ENCODE measurements at regions not wholly inside any gene's neighbourhood (a gene's known extent, or its start where the extent isn't known, plus 50 kb on each side); places are given as distances from the start of the nearest gene placed in this dataset.
"Not testable (repeated sequence)": the region's sequence is repeated elsewhere in the genome, so short reads cannot be mapped to it uniquely, and the experiment has no call there.

DNA sequence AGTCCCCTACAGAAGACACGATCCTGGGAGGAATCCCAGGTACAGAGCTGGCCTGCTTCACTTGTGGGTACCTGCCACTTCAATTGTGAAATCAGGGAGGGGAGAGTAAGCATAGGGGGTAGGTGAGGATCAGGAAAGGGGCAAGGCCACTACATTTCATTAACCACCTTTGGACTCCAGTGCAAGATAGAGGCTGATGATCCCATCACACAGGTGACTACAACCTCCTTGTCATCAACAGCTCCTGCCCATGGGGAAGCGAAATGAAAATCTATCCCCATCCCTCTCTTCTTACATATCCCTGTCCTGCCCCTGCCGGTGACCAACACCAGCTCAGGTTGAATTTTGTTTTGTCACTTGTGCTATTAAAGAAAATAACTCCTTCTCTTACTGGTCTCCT, 64.7 kb upstream of the VPREB1 start:
- TF ChIP-seq, protein P1, sequence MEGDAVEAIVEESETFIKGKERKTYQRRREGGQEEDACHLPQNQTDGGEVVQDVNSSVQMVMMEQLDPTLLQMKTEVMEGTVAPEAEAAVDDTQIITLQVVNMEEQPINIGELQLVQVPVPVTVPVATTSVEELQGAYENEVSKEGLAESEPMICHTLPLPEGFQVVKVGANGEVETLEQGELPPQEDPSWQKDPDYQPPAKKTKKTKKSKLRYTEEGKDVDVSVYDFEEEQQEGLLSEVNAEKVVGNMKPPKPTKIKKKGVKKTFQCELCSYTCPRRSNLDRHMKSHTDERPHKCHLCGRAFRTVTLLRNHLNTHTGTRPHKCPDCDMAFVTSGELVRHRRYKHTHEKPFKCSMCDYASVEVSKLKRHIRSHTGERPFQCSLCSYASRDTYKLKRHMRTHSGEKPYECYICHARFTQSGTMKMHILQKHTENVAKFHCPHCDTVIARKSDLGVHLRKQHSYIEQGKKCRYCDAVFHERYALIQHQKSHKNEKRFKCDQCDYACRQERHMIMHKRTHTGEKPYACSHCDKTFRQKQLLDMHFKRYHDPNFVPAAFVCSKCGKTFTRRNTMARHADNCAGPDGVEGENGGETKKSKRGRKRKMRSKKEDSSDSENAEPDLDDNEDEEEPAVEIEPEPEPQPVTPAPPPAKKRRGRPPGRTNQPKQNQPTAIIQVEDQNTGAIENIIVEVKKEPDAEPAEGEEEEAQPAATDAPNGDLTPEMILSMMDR (IDR thresholded peaks at IDR 0.05): no peak
- intact Hi-C loops (cut with DNase I; ENCODE audit: low total_unique reads): no loop called here
- Histone ChIP-seq H3K27ac (no peak overlapping the region), H3K9me3 (no peaks in the 10 kb centered on the region), H3K27me3 (peaks cover 0 to 18% of the 10 kb centered on the region in 2 donors), H3K4me1 (no peaks in the 10 kb centered on the region), H3K4me3 (no peak overlapping the region), H3K36me3 (no peaks in the 10 kb centered on the region)
- no peak for DNase-seq

DNA sequence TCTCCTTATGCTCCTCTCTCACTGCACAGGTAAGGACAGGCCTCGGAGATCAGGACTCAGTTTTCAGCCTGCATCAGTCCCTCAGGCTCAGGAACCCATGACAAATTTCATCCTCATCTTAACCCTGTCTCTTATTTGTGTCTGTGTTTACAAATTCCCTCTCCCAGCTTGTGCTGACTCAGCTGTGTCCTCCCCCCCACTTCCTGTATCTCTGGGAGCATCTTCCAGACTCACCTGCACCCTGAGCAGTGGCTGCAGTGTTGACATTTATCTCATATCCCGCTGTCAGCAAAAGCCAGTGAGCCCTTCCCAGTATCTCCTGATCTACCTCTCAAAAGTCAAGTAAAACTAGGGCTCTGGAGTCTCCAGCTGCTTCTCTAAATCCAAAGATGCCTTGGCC, 65.6 kb upstream of the VPREB1 start:
- Histone ChIP-seq H3K4me3 (no peak overlapping the region), H3K4me1 (no peaks in the 10 kb centered on the region), H3K36me3 (no peaks in the 10 kb centered on the region), H3K27me3 (peaks cover 0 to 18% of the 10 kb centered on the region in 2 donors), H3K27ac (no peak overlapping the region), H3K9me3 (no peaks in the 10 kb centered on the region)
- DNase-seq: no peak
- TF ChIP-seq, protein P1 (IDR thresholded peaks at IDR 0.05): no peak
- intact Hi-C loops (cut with DNase I; ENCODE audit: low total_unique reads): no loop called here

DNA sequence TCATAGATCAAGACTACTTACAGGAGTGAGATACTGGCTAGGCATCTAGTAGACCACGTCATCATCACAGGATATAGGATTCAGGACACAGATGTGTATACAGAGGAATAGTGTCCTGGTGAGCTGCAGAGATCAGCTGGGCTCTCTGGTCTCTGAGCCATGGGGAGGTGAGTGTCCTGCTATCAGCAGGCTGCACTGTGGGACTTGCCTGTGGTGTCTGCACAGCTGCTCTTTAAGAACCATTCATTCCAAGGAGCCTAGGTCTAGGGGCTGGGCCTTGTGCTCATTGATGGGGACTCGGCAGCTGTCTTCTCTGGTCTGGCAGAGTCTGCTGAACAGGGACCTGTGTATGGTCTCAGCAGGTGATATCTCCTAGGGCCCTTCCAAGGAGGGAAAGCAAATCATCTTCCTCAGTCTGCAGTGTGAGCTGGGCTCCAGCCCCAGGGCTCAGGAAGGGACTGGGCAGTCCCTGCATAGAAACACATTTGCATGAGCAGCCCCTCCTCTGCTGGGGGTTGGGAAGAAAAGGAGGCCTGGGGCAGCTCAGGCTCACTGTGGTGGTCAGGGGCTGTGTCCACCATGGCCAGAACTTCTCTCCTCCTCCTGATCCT, 66.1 kb upstream of the VPREB1 start:
- TF ChIP-seq, protein P1 (IDR thresholded peaks at IDR 0.05): no peak
- peaks cover 0 to 18% of the 10 kb centered on the region in 2 donors for H3K27me3 ChIP-seq

DNA sequence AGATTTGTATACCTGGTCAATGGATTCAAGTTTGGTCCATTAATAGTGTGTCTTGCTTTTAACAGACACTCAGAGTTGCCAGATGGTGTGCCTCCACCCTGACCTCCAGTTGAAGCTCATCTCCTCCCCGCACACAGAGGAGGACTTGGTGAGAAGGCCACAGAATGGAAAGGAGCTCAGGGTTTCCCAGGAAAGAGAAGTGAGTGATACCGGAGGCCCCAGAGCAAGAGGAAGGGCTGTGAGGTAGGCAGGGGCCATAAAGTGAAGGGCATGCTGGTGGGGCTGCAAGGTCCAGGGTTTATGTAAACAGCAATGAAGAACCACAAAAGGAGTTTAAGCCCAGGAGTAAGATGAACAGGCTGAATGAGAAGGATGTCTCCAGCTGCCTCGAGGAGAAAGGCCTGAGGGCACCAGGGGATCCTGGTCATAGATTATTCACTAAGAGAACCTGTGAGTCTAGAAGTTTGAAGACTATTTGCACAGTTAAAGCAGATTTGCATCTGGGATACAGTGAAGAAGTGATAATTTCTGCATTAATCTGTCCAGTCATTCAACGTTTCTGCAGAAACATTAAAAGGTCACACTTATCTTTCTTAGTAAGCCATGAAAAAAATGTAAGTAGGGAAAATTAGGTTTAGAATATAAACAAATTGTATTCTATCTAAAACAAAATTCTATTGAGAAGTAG, 67.5 kb upstream of the VPREB1 start:
- TF ChIP-seq, protein P1 (IDR thresholded peaks at IDR 0.05): no peak
- DNase-seq: no peak
- Histone ChIP-seq H3K27ac (no peak overlapping the region), H3K36me3 (no peaks in the 10 kb centered on the region), H3K4me1 (no peaks in the 10 kb centered on the region), H3K4me3 (no peak overlapping the region), H3K9me3 (no peaks in the 10 kb centered on the region), H3K27me3 (peaks cover 0 to 13% of the 10 kb centered on the region in 2 donors)
- intact Hi-C loops (cut with DNase I; ENCODE audit: low total_unique reads): no loop called here

More for the DNA sequence above, 66.1 kb upstream of the VPREB1 start:
- intact Hi-C loops (cut with DNase I; ENCODE audit: low total_unique reads): no loop called here
- no peaks in the 10 kb centered on the region for H3K9me3 ChIP-seq
- H3K4me1 ChIP-seq: no peaks in the 10 kb centered on the region
- H3K4me3 ChIP-seq: no peak overlapping the region
- no peak overlapping the region for H3K27ac ChIP-seq
- H3K36me3 ChIP-seq: no peaks in the 10 kb centered on the region
- no peak for DNase-seq

DNA sequence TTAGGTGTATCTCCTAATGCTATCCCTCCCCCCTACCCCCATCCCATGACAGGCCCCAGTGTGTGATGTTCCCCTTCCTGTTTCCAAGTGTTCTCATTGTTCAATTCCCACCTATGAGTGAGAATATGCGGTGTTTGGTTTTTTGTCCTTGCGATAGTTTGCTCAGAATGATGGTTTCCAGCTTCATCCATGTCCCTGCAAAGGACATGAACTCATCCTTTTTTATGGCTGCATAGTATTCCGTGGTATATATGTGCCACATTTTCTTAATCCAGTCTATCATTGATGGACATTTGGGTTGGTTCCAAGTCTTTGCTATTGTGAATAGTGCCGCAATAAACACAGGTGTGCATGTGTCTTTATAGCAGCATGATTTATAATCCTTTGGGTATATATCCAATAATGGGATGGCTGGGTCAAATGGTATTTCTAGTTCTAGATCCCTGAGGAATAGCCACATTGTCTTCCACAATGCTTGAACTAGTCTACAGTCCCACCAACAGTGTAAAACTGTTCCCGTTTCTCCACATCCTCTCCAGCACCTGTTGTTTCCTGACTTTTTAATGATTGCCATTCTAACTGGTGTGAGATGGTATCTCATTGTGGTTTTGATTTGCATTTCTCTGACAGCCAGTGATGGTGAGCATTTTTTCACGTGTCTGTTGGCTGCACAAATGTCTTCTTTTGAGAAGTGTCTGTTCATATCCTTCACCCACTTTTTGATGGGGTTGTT, 71.5 kb upstream of the VPREB1 start:
- H3K9me3 ChIP-seq; H3K36me3 ChIP-seq; H3K27me3 ChIP-seq; intact Hi-C loops (cut with DNase I; ENCODE audit: low total_unique reads); H3K4me1 ChIP-seq; DNase-seq; H3K27ac ChIP-seq; H3K4me3 ChIP-seq: not testable (repeated sequence)
